ENCODE measurements at regions not wholly inside any gene's neighbourhood (a gene's known extent, or its start where the extent isn't known, plus 50 kb on each side); places are given as distances from the start of the nearest gene placed in this dataset.
"Not testable (repeated sequence)": the region's sequence is repeated elsewhere in the genome, so short reads cannot be mapped to it uniquely, and the experiment has no call there.

DNA sequence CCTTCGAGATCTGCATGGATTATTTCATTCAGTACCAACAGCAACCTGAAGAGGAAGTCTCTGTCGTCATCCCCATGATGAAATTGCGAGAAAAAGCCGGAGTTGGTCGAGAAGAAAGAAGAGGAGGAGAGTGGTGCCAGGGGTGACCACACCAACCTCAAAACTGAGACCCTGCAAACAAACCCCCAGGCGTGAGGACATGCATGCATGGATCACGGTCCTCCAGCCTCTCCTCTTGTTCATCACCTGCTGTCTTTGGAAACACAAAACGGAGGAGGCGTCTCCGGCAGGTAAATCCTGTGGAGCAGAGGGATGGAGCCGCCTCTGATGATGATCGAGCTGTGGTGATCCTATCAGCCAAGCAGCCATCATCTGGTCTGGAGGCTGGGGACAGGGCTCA lies 114.4 kb upstream of the IRX2 start:
- no peak for DNase-seq
- Mint-ChIP-seq H3K36me3 (ENCODE audit: low read depth) (no peaks in the 10 kb centered on the region), H3K27me3 (no peaks in the 10 kb centered on the region), H3K27ac (no peak overlapping the region), H3K4me3 (no peak overlapping the region), H3K4me1 (no peaks in the 10 kb centered on the region)
- ATAC-seq = no peak
- H3K9me3 ChIP-seq (ENCODE audit: control insufficient read depth, low read length, poor library complexity, severe bottlenecking) = peaks cover 4% of the 10 kb centered on the region

DNA sequence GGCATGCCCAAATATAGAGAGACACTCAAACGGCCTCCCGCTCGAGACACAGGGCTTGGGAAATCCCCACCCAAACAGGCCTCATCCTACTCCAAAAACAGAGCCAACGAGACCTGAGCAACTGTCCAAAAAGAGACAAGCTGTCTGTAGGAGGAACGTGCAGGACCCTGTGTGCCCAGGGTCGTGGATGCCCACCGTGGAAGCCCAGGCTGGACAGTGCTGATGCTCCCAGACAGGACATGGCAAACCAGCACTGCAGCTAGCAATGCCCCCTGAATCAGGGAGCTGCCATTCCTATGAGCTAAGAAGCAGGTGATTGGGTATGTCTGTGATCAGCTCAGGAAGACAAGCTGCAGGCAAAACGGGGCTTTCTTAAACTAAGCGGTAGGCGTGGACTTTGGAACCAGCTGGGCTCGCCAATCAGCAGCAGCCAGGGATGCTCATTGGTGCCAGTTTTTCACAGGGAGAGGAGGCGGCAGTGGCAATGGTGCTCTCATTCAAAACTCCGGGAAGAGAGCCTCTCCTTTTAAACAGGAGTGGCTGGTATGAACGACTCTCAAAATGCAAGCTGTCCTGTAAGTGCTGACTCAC lies 113.1 kb upstream of the IRX2 start:
- Mint-ChIP-seq H3K4me1 (no peaks in the 10 kb centered on the region), H3K4me3 (no peak overlapping the region), H3K36me3 (ENCODE audit: low read depth) (no peaks in the 10 kb centered on the region), H3K27me3 (no peaks in the 10 kb centered on the region), H3K27ac (no peak overlapping the region)
- ATAC-seq (no peak), DNase-seq (no peak)
- H3K9me3 ChIP-seq (ENCODE audit: control insufficient read depth, low read length, poor library complexity, severe bottlenecking) = no peaks in the 10 kb centered on the region

DNA sequence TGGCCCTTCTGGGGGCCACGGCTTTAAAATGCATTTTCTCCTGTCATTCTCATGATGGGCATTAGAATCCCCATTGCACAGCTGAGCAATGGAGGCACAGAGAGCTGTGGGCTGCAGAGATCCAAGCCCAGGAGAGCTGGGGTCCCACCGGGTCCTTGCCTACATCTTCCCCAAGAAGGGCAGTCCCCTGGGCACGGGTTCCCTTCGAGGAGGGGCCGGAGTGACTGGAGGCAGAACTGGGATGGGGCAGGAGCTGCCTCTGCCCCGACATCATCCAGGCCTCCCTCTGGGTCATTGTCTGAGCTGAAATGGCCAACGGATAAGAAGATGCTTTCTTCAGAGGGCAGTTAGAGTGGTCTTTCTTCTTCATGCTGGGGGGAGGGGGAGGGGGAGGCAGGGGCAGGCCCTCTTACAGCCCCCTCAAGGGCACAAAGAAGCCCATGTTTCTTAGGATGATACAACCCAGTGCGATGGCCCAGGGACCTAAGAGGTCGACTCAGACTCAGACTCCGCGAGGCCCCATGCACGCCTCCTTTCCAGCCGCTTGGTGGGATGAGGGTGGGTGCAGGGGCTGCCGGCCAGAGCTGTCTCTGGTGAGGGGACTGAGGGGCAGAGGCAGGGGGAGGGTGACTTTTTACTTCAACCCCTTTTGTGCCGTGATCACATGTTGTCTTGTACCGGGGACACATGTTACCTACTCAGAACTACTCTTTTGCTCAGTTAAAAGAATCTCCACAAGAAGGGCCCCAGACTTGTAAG lies 112.4 kb upstream of the IRX2 start:
- Mint-ChIP-seq H3K36me3 (ENCODE audit: low read depth) (no peaks in the 10 kb centered on the region), H3K27me3 (no peaks in the 10 kb centered on the region), H3K4me3 (no peak overlapping the region), H3K27ac (no peak overlapping the region), H3K4me1 (no peaks in the 10 kb centered on the region)
- ATAC-seq (no peak), DNase-seq (no peak)
- no peaks in the 10 kb centered on the region for H3K9me3 ChIP-seq (ENCODE audit: control insufficient read depth, low read length, poor library complexity, severe bottlenecking)

DNA sequence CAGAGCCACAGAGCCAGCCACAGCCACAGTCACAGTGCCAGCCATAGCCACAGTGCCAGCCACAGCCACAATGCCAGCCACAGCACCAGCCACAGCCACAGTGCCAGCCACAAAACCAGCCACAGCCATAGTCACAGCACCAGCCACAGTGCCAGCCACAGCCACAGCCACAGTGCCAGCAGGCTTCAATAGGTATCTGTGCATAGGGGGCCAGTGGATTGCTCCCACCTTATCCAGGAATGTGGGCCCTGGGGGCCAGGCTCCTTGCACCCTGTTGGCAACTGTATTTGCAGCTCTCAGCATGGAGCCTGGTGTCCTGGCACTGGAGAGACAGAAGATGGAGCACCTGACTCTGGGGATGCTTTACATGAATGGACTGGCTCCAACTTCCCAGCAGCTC lies 111.7 kb upstream of the IRX2 start:
- Mint-ChIP-seq H3K36me3 (ENCODE audit: low read depth) (no peaks in the 10 kb centered on the region), H3K27ac (no peak overlapping the region), H3K4me1 (no peaks in the 10 kb centered on the region), H3K4me3 (no peak overlapping the region), H3K27me3 (no peaks in the 10 kb centered on the region)
- no peak for DNase-seq
- no peak for ATAC-seq
- H3K9me3 ChIP-seq (ENCODE audit: control insufficient read depth, low read length, poor library complexity, severe bottlenecking) = no peaks in the 10 kb centered on the region

DNA sequence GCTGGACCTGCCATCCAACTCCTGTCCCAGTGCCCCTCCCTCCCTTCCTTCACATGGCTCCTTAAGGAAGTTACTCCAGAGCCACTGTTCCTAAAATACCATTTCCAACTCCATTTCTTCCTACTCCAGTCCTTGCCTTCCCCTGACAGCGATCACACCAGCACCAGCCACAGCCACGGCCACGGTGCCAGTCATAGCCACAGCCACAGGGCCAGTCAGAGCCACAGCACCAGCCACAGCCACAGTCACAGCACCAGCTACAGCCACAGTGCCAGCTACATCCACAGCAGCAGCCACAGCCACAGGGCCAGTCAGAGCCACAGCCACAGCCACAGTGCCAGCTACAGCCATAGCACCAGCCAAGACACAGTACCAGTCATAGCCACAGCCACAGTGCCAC lies 110.7 kb upstream of the IRX2 start:
- ATAC-seq; H3K36me3 Mint-ChIP-seq (ENCODE audit: low read depth); H3K27me3 Mint-ChIP-seq; H3K4me3 Mint-ChIP-seq; DNase-seq; H3K4me1 Mint-ChIP-seq; H3K27ac Mint-ChIP-seq; H3K9me3 ChIP-seq (ENCODE audit: control insufficient read depth, low read length, poor library complexity, severe bottlenecking): not testable (repeated sequence)

DNA sequence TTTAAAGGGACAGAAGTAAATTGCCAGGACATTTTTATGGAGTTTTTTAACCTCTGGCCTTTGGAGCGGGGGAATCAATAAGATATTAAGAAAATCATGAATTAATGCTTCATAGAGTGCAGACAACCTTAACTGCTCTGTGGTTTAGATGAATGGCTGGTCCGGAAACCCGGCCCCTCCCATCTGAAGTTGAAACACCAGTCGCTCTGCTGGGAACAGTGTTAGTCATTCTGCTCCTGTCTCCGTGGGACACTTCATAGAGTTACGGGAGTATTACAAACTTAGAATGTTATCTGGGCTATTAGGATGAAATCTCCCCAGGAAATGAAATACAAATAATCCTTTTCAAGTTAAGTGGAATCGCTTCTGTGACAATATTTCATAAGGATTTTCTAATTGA lies 110.1 kb upstream of the IRX2 start:
- H3K4me1 Mint-ChIP-seq = no peaks in the 10 kb centered on the region
- no peaks in the 10 kb centered on the region for H3K9me3 ChIP-seq (ENCODE audit: control insufficient read depth, low read length, poor library complexity, severe bottlenecking)
- H3K27me3 Mint-ChIP-seq = no peaks in the 10 kb centered on the region
- no peak overlapping the region for H3K27ac Mint-ChIP-seq
- H3K4me3 Mint-ChIP-seq = no peak overlapping the region
- ATAC-seq (no peak), DNase-seq (no peak)
- H3K36me3 Mint-ChIP-seq (ENCODE audit: low read depth) = no peaks in the 10 kb centered on the region

DNA sequence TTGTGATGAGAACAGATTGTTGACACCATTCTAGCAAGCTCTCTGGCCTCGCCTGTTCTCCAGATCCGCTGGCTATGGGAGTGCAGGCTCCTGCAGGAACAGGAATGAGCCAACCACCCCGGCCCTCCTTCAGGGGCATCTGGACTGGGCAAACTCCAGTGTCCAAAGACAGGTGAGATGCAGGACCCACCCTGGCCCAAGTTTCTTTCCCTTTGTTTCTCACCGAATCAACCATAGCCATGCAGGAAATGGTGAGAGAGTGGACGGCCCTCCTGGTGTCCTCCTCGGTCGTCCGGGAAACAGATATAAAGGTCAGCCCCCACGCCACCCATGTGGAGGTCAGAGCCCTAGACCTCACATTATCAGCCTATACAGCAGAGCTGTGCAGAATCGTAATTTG lies 108.6 kb upstream of the IRX2 start:
- H3K27ac Mint-ChIP-seq = no peak overlapping the region
- DNase-seq (no peak), ATAC-seq (no peak)
- no peaks in the 10 kb centered on the region for H3K36me3 Mint-ChIP-seq (ENCODE audit: low read depth)
- H3K27me3 Mint-ChIP-seq = no peaks in the 10 kb centered on the region
- H3K9me3 ChIP-seq (ENCODE audit: control insufficient read depth, low read length, poor library complexity, severe bottlenecking) = no peaks in the 10 kb centered on the region
- no peaks in the 10 kb centered on the region for H3K4me1 Mint-ChIP-seq
- no peak overlapping the region for H3K4me3 Mint-ChIP-seq

DNA sequence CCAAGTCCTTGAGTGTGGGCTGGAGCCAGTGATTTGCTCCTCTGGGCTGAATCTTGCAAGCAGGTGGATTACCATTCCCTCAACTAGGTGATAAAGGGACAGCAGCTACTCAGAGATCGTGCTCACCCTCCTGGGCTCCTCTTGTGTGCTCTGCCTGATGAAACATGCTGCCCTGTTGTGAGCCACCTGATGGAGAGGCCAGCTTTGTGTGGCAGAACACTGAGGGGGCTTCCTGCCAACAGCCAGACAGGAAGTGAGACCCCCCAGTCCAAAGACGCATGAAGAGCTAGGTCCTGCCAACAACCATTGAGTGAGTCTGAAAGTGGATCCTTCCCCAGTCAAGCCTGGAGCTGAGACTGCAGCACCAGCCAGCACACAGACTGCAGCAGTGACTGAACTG lies 106.4 kb upstream of the IRX2 start:
- no peak for DNase-seq
- no peak overlapping the region for H3K27ac Mint-ChIP-seq
- no peaks in the 10 kb centered on the region for H3K27me3 Mint-ChIP-seq

DNA sequence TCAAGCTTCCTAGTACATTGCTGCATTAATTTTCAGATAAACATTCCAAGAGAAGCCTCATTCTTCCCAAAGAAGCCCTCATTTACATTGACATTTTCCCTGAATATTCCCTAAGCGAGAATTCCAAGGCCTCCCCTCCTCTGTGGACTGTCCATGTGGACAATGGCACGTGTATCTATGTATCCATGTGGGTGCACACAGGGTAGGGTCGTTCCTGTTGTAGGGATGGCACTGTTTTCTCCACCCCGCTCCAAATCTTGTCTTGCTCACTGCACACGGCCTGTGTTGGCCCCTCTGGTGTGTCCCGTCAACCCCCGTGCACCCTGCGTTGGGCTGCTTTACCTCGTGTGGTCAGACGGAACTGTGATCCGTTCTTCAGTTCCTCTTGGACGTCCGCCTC lies 104.7 kb upstream of the IRX2 start:
- no peak for ATAC-seq
- H3K4me1 Mint-ChIP-seq = no peaks in the 10 kb centered on the region
- H3K36me3 Mint-ChIP-seq (ENCODE audit: low read depth) = no peaks in the 10 kb centered on the region
- H3K27ac Mint-ChIP-seq = no peak overlapping the region
- no peaks in the 10 kb centered on the region for H3K27me3 Mint-ChIP-seq
- H3K9me3 ChIP-seq (ENCODE audit: control insufficient read depth, low read length, poor library complexity, severe bottlenecking) = no peaks in the 10 kb centered on the region
- H3K4me3 Mint-ChIP-seq = no peak overlapping the region
- no peak for DNase-seq

More for the DNA sequence above, 106.4 kb upstream of the IRX2 start:
- no peaks in the 10 kb centered on the region for H3K36me3 Mint-ChIP-seq (ENCODE audit: low read depth)
- no peak for ATAC-seq
- H3K4me3 Mint-ChIP-seq = no peak overlapping the region
- no peaks in the 10 kb centered on the region for H3K4me1 Mint-ChIP-seq
- H3K9me3 ChIP-seq (ENCODE audit: control insufficient read depth, low read length, poor library complexity, severe bottlenecking) = no peaks in the 10 kb centered on the region

DNA sequence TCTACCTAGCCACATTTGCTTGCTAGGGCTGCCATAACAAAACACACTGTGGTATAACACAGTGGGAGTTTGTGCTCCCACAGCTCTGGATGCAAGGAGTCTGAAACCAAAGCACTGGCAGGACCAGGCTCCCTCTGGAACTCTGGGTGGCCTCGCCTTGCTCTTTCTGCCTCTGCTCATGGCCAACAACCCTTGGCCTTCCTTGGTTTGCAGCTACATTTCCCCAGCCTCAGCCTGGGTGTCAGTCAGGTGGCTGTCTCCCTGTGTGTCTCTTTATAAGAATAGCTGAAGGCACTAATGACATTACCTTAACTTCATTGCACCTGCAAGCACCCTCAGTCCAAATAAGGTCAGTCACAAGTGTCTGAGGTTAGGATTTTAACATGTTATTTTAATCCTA lies 101.0 kb upstream of the IRX2 start:
- ATAC-seq = no peak
- Mint-ChIP-seq H3K36me3 (ENCODE audit: low read depth) (no peaks in the 10 kb centered on the region), H3K27ac (no peak overlapping the region), H3K4me3 (no peak overlapping the region), H3K27me3 (no peaks in the 10 kb centered on the region), H3K4me1 (no peaks in the 10 kb centered on the region)
- H3K9me3 ChIP-seq (ENCODE audit: control insufficient read depth, low read length, poor library complexity, severe bottlenecking) = no peaks in the 10 kb centered on the region
- no peak for DNase-seq

DNA sequence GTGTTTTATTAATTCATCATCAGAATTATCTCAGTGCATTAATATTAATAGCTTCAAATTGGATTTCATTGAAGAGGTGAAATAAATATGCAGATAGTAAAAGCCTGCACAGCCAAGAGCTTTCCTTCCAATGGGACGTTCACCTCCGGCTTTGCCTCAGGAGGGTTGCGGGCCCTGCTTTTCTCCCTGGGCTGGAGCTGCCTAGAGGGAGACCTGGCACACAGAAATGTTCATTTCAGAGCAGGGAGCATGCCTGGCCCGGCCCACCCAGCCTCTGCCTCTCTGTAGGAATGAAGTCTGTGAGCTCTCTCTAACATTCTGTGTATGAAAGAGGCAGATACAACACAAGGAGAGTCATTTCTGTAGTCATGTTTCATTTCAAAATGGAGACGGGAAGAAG lies 100.4 kb upstream of the IRX2 start:
- Mint-ChIP-seq H3K27ac (no peak overlapping the region), H3K27me3 (no peaks in the 10 kb centered on the region), H3K36me3 (ENCODE audit: low read depth) (no peaks in the 10 kb centered on the region), H3K4me1 (no peaks in the 10 kb centered on the region), H3K4me3 (no peak overlapping the region)
- no peaks in the 10 kb centered on the region for H3K9me3 ChIP-seq (ENCODE audit: control insufficient read depth, low read length, poor library complexity, severe bottlenecking)
- DNase-seq (no peak), ATAC-seq (no peak)

DNA sequence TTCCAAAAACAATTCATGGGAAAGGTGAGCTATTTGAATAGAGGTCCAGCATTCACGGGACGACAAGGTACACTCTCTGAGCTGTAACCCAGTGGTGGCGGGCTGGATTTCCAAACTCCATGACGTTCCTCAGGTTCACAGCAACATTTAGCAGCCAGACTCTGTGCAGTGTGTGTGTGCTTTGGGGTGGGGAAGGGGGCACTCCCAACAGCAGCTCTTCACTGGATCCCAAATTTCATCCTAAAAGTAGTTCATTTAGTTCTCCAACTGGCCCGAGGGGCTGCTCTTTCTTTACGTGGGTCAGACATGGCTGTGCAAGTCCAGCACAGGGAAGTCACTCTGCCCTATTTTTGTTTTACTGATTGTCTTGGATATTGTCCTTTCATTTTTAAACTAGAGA lies 98.0 kb upstream of the IRX2 start:
- no peaks in the 10 kb centered on the region for H3K9me3 ChIP-seq (ENCODE audit: control insufficient read depth, low read length, poor library complexity, severe bottlenecking)
- Mint-ChIP-seq H3K4me1 (no peaks in the 10 kb centered on the region), H3K27ac (no peak overlapping the region), H3K27me3 (no peaks in the 10 kb centered on the region), H3K36me3 (ENCODE audit: low read depth) (no peaks in the 10 kb centered on the region), H3K4me3 (no peak overlapping the region)
- ATAC-seq (no peak), DNase-seq (no peak)

DNA sequence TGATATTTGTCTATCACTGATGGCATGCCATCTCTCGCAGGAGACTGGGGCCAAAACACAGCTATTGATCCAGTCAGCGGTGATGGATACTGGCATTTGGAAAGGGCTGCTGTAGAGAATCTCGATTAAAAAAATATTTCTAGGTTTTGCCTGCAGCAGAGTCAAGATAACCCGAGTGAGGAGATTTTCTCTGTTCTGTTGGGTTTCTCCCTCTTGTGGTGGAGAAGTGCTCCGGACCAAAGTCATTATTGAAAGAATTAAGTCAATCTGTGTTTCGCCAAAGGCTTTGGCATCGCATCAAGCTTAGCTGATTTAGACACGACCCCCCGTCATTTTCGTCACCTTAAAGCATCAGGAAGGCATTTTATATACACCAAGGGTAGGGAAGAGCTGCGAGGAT lies 97.1 kb upstream of the IRX2 start:
- Mint-ChIP-seq H3K36me3 (ENCODE audit: low read depth) (no peaks in the 10 kb centered on the region), H3K27me3 (no peaks in the 10 kb centered on the region), H3K27ac (no peak overlapping the region), H3K4me1 (no peaks in the 10 kb centered on the region), H3K4me3 (no peak overlapping the region)
- DNase-seq (no peak), ATAC-seq (no peak)
- no peaks in the 10 kb centered on the region for H3K9me3 ChIP-seq (ENCODE audit: control insufficient read depth, low read length, poor library complexity, severe bottlenecking)

DNA sequence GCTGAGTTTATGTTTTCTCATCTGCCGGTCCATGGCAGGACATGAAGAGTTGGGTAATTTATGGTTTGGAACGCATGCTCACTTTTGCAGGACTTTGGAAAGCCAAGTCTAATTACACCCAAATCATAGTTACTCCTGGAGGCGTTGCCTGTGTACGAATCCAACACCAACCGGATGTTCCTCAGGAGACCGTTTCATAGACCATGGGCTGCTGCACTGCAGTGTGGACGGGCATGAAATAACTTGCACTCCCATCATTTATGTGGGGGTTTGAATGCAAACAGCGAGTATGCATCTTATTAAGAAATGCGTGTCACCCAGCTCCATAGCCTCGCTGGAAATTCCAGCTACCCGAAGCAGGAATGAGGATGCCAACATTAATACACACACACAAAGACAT lies 96.1 kb upstream of the IRX2 start:
- no peaks in the 10 kb centered on the region for H3K36me3 Mint-ChIP-seq (ENCODE audit: low read depth)
- no peaks in the 10 kb centered on the region for H3K27me3 Mint-ChIP-seq
- ATAC-seq = no peak
- H3K9me3 ChIP-seq (ENCODE audit: control insufficient read depth, low read length, poor library complexity, severe bottlenecking) = no peaks in the 10 kb centered on the region
- no peak overlapping the region for H3K4me3 Mint-ChIP-seq
- H3K4me1 Mint-ChIP-seq = no peaks in the 10 kb centered on the region
- no peak for DNase-seq
- H3K27ac Mint-ChIP-seq = no peak overlapping the region
